COR-L47 (cell line): ENCODE measurements at regions not wholly inside any gene's neighbourhood (a gene's known extent, or its start where the extent isn't known, plus 50 kb on each side); places are given as distances from the start of the nearest gene placed in this dataset.
"Not testable (repeated sequence)": the region's sequence is repeated elsewhere in the genome, so short reads cannot be mapped to it uniquely, and the experiment has no call there.

Experiments
- DNase-seq: peaks from one replicate; lab custom pipeline; 2025; lab: John Stamatoyannopoulos, UW

DNA sequence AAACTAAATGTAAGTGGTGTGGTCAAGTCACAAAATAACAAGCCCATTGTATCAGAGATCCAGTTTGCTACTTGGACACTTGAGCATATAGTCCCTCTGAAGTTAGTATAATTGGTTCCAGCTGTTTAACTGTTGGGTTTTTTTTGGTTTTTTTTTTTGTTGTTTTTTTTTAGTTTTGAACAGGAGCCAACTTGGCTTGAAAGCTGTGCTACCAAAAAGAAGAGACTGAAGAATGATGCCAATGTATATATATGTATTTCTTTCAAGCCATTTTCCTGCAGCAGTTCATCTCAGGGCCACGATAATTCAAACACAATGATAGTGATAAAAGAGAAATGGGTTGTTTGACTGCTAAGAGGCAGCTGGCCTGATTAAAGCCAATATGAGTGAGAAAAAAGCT lies 138.3 kb downstream of the PCDH18 start:
- DNase-seq: peak; percentile 50

DNA sequence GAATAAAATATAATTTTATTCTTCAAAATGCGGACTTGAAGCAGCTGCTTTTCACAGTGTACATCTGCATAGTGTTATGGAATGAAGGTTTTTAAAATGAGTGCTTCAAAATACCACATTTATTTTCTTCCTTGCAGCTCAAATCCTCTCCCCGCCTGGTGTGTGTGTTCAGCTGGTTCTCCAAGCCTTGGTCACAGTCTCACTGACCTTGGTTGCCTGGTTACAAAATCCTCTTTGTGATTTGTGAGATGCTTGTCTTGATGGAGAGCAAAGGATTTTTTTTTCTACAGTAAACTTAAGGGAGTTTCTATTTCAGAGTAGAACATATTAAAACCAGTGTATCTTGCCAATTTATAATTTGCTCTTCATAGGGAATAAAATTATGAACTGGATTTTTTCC lies 139.2 kb downstream of the PCDH18 start:
- DNase-seq: peak; percentile 72

DNA sequence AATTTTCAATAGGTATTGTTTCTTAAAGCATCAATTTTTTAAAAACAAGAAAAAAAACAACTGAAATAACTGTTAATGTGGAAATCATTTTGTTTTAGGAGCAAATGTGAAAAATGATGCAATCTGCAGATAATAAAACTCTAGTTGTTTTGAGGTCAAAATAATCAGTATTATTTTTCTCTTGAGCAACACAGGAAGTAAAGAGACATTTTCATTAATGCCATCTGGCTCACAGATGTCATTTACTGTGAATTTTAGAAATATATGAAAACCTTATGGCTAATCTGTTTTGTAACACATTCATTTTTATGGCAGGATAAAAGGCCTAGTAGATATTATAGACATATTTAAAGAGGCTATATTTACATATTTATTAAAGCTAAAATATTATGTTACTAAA lies 141.6 kb downstream of the PCDH18 start:
- no peak for DNase-seq

DNA sequence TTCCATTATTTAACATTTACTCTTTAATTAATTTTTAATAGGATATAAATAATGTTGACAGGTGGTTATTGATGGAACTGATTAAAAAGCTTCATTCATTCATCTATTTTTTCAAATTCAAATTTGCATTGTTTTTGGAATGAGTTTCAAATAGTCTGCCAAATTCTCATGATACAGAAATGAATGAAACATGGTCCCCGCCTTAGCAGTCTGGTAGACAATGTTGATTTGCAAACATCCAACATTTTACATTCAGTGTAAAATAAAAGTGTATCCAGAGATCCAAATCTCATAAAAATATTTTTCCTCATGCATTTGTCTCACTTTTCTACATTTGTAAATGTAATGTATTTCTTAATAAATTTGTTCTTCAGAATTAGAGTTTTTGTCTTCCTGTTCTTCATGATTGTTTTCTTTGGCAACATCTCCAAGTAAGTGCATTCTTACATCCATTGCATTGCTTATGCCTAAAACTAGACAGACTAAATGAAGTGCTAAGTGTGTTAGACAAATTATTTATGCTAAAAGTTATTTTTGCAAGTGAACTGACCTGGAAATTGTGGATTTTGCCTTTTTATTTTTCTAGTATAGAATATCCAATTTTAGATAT lies 142.3 kb downstream of the PCDH18 start:
- DNase-seq: no peak

DNA sequence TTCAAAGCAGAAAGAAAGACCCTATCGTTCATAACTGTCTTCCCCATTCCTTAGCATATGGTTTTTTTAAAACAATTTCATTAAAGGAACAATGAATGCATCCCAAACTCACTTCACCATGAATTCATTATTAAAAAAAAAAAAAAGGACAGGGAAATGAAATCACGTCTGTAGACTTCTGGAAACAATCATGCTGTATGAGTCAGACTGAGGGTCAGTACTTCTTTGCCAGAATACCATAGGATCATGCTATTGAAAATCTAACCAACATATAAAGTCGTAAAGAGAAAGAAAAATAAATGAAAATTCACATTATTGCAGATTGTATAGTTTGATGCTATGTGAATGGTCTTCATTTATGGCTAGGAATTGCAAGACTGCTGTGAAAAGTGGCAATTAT lies 144.4 kb downstream of the PCDH18 start:
- no peak for DNase-seq

DNA sequence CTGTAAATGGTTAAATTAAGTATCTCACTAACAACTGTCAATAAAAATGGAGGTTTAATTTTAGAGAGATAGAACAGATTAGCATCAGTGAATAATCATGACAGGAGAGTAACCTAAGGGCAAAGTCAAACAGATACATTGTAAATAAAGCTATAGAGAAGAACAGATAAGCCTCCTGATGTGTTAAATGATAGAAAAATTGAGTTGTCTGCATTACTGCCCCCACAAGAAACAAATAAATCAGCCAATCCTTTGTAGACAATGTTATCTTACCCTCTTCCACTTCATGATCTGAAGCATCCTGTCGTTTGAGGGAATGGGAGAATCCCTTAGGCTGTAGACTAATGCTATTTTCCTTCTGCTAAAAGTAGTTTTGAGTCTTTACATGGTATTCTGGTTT lies 147.8 kb downstream of the PCDH18 start:
- no peak for DNase-seq

DNA sequence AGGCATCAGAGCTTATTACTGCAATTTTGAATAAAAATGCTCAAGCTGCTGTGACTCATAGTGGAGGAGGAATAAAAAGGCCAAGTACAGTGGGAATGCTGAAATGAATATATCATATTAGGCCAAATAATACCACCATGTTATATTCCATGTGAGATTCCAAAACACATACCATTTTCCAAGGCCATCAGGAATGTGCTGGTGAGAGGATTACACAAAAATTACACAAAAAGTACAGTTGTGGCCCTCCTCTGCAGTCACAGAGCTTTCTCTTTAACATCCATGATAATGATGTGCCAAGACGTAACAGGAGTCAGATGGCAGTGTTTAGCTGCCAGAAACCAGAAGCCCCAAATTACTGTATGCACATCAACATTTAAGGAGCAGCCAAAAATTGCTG lies 153.5 kb downstream of the PCDH18 start:
- DNase-seq: no peak

DNA sequence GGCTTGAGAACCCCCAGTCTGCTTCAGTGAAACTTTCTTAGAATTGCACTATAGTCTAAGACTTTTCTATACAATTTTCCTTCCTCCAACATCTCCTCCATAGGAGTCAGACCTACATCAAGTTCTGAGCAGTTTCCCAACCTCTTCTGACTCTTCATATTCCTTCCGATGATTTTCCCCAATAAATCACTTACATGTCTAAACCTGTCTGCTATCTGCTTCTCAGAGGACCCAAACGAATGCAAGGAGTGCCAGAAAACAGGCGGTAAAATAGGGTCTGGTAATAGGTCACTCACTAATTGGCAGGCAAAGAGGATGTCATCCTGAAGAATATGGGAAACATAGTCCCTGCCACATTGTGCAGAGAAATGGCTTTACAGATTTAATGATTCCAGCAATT lies 153.9 kb downstream of the PCDH18 start:
- DNase-seq: no peak

DNA sequence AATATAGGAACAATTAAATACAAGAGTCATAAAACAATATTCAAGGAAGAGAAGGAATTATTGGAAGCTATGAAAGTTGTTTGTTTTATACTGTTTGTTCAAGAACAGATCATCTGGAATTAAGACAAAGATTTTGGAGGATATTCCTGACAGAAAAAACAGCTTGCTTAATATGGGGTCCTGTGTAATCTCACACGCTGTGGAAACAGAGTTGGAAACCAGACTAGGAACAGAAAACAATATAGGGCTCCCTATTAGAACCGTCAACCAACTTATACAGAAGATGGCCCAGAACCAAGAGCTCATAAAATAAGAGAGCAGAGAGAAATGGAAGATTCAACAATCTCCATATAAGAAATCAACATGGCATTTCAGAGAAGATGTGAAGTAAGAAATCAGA lies 156.0 kb downstream of the PCDH18 start:
- DNase-seq: no peak

DNA sequence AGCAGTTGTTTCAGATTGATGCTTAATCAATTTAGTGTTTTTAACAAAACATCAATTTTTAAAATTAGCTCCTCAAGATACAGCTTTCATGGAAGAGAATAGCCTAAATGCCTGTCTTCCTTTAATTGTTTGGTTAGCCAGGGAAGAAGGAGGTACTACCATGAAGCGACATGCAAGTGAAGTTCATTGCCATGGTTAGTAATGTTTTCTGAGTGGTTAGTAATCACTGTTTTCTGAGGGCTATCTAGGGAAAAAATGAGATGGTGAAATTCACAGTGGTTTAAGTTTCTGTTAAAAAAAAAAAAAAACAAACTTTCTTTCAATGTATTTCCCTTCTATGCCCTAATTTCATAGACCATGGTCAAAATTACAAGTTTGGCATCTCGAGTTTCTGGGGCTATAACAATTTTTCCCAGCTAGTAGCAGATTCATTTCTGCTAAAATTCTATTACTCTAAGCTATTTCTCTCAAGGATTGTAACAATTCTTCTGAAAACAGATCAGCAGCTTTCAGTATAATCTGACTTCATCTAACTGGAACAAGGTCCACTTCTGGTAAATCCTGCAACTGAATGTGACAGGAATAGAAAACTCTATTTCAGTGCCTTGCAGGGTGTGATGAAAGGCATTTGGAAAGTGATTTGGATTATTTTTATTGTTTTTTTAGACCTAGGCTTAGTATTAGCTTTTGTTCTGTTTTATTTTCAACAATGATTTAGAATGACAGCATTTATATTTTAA lies 157.0 kb downstream of the PCDH18 start:
- DNase-seq: no peak

DNA sequence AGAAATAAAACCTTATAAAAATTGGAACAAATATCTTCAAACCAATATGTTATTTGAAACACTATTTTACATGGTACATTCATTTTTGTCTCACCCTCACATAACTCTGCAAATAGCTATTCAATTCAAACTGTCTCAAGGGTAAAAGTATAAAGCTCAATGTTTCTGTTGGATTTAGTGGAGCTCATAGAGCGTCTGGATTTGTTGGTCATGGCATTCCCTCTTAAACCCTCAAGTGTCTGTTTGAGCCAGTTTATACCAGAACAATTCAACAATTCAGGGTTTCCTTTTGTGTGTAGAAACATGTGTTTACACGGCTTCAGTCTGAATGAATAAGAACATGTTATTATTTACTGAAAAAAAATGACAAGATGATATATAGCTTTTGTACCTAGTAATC lies 161.6 kb downstream of the PCDH18 start:
- no peak for DNase-seq

DNA sequence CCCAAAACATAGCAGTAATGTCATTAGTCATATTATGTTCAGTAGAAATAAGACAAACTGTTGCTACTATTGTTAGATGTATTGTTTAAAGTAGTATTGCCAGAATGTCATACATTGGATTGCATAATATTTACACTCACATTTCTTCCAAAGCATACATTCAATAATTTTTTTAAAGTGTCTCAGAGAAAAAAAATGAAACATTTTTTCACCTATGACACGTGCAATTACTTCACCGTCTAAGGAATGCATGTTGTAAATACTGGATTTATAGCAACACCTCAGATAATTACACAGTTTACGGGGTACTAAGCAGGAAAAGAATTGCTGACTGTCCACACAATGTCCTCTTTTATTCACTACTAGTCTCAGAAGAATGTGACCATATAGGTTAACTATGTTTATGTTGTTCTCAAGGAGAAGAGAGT lies 162.1 kb downstream of the PCDH18 start:
- no peak for DNase-seq

DNA sequence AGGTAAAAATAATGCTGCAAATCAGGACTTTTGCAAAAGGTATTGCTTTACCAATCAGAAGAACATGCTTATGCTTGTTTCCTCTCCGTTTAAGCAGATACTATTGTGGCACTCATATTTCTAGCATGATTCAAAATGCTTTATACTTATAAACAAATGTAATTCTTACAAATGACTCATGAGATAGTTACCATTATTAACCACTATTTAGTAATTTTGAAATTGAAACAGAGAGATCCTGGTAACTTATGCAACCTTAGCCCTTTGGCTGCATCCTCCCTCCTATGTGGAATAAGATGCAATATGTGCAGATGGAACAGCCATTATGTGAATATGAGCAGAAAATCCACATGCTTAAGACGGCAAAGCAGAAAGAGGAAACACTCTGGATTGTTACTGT lies 164.7 kb downstream of the PCDH18 start:
- no peak for DNase-seq

DNA sequence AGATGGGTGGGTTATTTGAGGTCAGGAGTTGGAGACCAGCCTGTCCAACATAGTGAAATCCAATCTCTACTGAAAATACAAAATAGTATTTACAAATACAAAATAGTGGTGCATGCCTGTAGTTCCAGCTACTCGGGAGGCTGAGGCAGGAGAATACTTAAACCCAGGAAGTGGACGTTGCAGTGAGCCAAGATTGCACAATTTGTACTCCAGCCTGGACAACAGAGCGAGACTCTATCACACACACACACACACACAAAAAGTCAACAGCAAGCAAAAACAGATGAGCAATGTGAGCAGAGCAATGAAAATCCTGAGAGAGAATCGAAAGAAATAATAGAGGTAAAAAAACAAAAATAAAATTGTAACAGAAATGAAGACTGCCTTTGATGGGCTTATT lies 168.8 kb downstream of the PCDH18 start:
- DNase-seq: no peak

DNA sequence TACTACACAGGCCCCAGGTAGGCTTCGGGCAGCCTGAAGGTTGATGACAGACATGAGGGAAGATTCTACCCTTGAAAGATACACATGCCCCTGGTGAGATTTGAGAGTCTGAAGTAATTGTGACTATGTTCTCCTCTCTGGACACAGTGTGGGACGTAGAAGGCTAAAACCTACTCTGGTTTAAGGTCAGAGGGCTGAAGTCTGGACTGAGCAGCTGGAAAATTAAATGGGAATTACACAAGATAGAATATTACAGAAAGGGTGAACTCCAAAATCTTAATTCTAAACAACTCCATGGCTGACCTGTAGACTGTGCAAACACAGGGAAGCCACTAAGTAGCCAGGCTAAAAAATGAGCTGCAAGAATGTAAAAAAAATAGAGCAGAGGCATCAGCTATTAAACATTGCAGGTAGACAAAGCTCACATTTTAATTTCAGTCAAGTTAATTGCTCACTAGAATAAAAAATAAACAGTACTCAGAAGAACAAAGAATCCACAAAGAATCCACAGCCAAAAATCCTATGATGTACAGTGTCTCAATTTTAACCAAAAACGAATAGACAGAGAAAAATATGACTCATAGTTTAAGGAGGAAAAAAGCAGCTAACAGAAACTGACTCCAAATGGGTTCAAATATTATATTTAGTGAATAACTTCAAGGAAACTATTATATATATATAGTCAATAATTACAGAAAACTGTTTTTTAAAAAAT lies 170.4 kb downstream of the PCDH18 start:
- no peak for DNase-seq

DNA sequence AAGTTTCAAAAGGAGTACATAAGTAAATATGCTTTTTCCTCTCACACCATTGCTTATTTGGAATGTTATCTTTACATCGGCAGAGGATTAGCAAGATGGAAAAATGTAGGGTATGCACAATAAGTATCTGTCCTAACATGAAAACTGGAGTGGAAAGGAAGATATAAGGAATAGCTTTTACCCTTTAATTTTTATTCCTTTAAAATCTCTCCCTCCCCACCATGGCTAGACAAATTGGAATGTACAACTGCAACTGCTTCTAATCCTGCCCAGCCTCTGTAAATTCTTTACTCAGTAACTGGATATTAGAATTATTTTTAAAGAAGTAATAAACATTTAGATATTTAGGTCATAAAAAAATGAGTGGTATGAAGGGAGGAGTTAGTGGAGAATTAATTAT lies 171.5 kb downstream of the PCDH18 start:
- no peak for DNase-seq

DNA sequence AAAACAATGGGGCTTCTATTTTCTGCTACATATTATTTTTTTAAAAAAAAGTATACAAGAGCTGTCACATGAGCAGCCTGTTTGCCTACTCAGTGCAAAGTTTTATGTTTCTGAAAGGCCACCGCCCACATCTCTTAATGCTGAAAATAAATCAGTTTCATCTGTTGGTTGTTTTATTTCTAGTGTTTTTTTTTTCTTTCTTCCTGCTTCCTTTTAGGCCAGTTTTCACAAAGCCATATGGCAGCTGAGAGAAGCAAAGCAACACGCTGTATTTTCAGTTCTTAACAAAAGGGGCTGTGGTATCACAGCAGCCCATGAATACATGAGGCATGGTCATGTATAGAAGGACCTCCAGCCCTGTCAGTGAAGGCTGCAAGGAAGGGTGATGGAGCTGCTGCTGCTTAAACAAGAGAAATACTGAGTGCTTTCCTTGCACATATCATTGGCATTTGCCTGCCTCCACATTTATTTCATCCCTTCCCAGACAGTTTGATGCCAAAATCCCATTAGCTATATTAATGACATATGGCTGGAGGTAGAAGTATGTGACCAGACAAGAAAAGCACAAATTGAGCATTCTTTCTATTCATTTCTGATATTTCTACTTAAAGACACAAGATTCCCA lies 172.5 kb downstream of the PCDH18 start:
- no peak for DNase-seq

DNA sequence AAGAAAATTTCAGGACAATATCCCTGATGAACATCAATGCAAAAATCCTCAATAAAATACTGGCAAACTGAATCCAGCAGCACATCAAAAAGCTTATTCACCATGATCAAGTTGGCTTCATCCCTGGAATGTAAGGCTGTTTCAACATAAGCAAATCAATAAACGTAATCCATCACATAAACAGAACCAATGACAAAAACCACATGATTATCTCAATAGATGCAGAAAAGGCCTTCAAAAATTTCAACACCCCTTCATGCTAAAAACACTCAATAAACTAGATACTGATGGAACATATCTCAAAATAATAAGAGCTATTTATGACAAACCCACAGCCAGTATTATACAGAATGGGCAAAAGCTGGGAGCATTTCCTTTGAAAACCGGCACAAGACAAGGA lies 177.7 kb downstream of the PCDH18 start:
- DNase-seq: not testable (repeated sequence)

DNA sequence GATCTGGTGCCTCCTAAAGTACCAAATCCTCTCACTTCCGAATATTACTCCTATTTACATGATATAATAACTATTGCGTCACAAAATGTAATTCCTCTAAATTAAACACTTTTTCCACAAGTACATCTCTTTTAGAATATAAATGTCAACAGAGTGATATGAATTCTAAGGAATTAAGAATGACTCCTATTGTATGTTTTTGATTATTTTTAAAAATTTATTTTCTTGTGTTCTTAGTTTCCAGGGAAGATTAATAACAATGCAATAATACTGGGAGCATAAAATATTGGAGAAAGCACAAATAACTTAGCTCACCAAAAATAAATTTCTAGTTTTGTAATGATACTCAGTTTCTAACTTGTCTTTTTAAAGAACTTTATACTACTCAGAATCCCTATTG lies 184.9 kb downstream of the PCDH18 start:
- no peak for DNase-seq

DNA sequence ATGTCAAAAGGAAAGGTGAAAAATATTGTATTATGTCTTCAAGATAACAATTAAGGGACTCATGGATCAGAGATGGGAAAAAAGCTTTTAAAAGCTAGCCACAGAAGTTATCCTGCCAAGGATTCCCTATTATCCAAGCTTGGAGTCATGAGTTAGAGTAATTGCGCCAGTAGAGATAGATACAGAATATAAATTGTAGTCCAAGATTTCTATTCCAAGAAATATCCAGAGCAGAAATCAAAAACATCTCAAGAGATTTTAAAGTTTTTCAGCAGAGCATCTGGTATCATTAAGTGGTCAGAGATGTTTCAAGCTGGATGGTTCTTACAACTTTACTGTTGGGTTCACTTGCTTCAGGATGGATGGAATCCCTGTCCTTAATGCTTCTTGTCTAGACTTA lies 186.7 kb downstream of the PCDH18 start:
- no peak for DNase-seq

DNA sequence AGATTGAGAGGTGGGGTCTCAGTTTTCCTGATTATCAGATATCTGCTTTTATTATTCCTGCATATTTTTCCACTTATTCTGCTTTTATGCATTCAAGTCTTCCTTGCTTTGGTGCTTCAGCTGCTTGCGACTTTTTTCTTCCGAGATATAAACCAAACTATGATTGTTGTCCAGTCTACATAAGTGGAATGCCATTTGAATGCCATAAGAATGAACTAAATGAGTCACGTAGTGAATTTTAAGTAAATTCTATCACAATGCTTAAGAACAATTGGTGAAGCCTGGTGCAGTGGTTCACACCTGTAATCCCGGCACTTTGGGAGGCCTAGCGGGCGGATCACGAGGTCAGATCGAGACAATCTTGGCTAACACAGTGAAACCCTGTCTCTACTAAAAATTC lies 189.1 kb downstream of the PCDH18 start:
- DNase-seq: no peak

DNA sequence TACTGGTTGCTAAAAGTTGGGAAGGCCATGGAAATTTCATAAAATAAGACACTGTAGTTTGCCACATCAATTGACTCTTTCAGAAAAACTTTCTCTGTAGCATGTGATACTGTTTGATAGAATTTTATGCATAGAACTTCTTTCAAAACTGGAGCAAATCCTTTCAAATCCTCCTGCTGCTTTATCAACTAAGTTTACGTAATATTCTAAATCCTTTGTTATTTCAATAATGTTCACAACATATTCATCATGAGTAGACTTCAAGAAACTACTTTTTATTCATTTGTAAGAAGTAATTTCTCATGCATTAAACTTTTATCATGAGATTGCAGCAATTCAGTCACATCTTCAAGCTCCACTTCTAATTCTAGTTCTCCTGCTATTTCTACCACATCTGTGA lies 199.3 kb downstream of the PCDH18 start:
- no peak for DNase-seq

DNA sequence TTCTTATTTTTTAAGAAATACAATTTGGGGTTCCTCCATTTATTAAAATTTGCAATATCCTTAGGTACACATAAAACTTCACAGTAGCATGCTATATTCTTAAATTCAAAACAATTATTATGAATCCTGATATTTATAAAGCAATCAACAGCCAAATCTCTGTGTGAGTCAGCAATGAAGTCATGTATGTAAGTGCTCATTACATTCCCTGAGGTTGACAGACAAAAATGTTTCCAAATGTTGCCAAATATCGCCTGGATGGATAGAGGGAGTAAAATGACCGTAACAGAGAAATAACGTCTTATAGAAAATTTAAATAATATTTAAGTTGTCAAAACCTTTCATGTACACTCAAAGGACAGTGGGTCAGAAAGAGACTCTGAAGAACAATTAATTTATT lies 220.0 kb downstream of the PCDH18 start:
- DNase-seq: no peak
